GM18499 (cell line): ENCODE measurements at regions not wholly inside any gene's neighbourhood (a gene's known extent, or its start where the extent isn't known, plus 50 kb on each side); places are given as distances from the start of the nearest gene placed in this dataset.

ENCODE experiments used
- ATAC-seq: cut with Tn5 transposase; IDR thresholded peaks from one replicate; pipeline ENCODE4 v1.9.1; 2021; ENCODE audit warnings: moderate number of reproducible peaks; ENCODE audit not compliant: insufficient read depth, unreplicated experiment

DNA sequence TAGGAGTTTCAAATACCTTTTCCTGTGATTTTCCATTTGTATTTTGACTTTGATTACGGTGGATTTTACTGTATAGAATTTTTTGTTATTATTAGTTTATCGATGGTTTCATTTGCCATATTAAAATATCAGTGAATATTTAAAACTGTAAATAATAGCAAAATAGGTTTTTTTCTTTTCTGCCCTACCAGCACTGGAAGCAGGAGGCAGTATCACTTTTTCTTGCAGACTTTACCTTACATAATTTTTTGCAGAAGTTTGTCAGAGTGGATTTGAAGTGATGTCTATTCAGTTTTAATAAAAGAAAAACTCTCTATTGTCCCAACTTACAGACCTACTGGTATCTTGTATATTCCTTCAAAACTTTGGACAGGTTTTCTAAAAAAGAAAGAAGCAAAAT is 213.6 kb downstream of the CENPF start:
- ATAC-seq = no peak

DNA sequence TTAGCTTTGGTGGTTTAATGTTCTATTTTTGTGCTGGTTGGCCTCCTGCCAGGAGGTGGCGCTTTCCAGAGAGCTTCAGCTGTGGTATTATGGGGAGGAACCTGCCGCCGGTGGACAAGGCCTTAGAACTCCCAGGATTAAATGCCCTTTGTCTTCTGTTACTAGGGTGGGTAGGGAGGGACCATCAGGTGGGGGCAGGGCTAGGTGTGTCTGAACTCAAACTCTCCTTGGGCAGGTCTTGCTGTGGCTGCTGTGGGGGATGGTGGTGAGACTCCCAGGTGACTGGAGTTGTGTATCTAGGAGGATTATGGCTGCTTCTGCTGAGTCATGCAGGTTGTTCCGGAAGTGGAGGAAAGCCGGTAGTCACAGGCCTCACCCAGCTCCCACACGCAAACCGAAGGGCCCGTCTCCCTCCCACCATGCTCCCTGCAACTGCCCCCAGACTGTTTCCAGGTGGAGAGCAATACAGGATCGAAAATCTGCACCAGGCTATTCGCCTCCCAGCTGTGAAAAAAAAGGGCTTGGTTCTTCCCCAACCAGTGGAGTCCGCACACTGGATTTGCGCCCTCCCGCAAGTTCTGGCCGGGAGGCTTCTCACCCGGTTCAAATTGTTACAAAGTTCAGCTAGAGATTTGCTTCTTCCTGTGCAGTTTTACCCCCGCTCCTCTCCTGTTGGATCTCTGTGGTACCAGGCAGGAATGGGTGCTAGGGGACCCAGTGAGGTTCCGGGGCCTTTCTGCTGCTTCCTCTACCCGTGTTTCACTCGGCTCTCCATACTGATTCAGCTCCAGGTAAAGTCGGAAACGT is 220.5 kb downstream of the CENPF start:
- ATAC-seq = no peak

DNA sequence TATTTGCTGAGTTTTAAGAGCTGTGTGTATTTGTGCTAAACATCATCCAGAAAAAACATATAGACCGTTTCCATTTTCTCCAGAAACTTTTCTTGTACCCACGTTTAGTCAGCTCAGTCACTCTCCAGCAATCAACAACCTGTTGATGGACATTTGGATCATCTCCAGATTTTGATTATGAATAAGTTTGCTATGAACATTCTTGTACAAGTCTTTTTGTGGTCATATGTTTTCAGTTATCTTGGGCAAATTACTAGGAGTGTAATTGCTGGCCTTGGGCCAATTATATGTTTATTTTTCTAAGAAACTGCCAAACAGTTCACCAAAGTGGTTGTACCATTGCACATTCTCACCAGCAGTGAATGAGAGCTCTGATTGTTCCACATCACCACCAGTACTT is 221.8 kb downstream of the CENPF start:
- ATAC-seq = no peak

DNA sequence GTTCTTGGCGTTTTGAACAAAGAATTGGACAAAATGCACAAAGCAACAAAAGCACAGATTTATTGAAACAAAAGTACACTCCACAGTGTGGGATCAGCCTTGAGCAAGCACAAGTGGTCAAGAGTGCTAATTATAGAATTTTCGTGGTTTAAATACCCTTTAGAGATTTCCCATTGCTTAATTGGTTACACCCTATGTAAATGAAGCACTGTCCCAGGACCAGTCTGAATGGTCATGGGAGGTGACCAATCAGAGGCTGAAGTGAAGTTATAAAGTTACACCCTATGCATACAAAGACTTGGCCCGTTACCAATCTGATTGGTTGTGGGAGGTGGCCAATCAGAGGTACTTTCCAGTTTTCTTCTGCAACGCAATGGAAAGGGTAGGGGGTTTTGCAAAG is 223.6 kb downstream of the CENPF start:
- no peak for ATAC-seq

DNA sequence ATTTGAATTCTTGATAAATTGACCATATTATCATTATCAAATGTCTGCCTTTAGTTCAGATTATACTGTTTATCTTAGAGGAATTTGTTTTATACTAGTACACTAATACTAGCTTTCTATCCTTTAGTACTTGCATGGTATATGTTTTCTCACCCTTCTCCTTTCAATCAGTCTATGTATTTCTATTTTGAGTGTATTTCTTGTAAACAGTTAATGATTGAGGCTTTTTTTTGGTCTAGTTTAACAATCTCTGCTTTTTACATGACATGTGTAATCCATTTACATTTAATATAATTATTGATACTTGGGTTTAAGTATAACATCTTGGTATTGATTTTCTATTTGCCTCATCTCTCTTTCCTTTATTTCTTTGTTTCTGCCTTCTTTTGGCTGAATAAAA is 224.9 kb downstream of the CENPF start:
- ATAC-seq = no peak

DNA sequence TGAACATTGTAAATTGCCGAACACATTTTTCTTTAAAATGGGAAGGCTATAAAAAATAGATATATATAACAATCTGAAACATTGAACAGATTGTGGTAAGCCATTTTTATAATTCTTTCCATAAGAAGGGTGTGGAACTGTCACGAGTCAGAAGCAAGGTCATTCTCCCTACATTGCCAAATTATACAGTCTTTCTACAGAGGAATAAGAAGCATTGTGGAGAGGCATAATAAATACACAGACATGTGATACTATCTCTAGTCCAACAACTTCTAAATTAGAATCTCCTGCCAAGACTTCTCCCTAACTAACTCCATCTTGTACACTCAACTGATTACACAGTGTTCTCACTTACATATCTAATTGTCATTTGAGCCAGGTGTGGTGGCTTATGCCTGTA is 227.9 kb downstream of the CENPF start:
- ATAC-seq = no peak

DNA sequence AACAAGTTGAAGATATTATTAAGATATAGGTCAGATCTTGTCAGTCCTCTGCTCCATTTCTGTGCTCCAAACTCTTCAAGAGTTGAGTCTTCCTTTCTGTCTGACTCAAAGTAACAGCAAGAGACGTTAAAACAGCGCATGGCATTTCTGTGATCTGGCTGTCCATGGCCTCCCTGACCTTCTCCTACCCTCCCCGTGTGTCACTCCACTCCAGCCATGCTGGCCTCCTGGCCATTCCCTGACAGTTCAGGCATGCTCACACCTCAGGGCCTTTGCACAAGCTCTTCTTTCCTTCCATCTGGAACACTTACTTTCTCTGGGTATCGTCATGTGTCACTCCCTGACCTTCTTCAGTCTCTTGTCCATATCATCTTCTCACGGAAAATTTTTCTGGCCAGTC is 229.0 kb downstream of the CENPF start:
- ATAC-seq = no peak

DNA sequence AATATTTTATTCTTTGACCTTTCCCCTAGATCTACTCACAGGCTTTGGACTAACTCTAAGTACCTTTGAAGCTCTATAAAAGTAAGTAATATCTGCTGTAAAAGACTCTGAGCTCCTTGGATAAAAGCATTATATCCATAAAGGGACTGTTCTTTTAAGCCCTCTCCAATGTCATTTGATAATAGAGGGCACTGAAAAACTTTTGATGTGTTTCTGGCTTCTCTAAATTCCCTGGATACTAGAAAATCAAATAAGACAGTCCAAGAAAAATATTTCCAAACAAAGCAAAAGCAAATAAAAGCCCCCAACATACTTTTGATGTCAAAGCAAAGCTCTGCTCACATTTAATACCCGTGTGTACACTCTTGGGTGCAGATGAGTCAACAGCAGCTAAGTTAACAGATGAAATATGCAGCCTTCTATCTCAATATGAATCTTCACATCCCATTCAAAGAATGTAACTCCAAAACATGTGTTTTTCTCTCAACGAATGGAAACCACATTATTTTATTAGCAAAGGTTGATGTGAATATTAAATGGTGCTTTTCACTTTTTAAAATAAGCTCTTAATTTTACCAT is 230.3 kb downstream of the CENPF start:
- no peak for ATAC-seq

DNA sequence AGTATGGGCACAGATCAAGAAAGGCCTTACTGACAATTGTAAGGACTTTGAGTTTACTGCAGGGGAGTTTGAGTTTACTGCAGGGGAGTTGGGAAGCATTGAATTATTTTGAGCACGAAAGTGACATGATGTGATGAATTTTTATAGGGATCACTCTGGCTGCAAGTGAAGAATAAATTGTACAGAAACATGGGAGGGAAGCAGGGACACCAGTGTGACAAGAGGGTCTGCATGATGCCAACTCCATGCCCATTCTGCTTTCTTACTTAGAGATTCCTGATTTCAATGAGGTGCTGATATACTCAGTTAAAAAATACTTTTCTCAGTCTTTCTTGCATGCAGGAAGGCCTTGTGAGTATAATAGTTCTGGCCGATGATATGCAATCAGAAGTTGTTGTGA is 234.4 kb downstream of the CENPF start:
- no peak for ATAC-seq

DNA sequence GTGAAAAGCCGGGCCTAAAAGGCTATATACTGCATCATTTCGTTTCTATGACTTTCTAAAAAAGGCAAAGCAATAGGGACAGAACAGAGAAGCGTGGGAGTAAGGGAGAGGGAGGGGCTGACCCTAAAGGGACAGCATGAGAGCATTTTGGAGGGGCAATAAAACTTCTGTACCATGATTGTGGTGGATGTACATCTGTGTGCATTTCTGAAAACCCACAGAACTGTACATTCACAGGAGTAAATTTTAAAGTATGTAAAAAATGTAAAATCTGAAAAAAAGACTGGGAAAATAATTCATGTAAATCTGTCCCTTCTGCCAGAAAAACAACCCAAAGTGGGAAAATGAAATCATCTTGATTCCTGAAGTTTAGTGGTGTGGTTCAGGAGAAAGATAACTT is 235.4 kb downstream of the CENPF start:
- ATAC-seq = no peak

DNA sequence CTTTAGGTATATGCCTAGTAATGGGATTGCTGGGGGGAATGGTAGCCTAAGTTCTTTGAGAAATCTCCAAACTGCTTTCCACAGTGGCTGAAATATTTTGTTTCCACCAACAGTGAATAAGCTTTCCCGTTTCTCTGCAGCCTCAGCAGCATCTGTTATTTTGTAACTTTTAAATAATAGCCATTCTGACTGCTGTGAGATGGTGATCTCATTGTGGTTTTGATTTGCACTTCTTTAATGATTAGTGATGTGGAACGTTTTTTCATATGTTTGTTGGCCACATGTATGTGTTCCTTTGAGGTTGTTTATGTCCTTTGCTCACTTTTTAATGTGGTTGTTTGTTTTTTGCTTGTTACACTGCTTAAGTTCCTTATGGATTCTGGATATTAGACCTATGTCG is 237.4 kb downstream of the CENPF start:
- no peak for ATAC-seq

DNA sequence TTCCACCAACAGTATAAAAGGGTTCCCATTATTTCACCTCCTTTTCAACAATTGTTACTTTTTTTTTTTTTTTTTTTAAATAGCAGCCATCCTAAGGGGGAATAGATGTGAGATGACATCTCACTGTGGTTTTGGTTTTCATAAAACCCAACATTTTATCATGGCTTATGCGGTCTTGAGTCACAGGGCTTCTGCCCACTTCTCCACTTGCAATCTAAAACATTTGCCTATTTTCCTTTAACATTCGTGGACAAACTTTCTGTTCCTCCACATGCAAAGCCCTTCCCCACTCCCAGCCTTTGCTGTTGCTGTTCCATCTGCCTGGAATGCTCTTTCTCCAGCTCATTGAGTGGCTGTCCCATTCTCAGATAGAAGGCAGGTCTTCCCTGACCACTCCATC is 239.7 kb upstream of the KCNK2 start:
- no peak for ATAC-seq

DNA sequence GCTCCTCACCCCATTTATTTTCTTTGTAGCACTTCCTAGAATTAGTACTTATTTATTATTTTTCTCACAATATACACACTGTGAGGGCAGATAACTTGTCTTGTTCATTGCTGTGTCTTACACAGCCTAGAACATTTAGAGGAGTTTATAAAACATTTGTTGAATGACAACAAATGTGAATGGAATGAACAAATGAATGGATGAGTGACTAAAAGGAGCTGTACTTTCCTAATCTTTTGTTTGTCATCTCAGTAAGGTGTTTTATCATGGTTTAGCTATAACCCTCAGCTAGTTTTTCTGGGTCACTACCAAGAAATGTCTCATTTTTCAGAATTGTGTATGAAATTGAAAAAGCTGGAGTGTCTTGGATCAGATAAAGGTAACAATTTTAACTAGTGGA is 239.3 kb upstream of the KCNK2 start:
- no peak for ATAC-seq

DNA sequence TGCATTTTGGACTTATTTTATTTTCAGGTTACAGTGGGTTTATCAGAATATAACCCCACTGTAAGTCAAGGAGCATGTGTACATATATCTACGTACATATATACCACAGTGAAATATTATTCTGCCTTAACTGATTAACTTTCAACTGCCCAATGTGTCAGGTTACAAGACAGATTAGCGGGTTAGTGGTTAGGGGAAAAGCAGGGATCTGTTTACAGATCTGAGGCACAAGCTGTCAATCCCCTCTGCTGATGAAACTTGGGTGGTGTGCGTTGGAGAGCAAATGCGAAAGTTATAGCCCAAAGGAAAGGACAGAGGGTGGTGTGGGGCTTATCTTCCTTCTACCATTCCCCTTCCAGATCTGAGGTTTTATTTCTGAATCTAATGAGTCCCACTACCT is 238.2 kb upstream of the KCNK2 start:
- no peak for ATAC-seq

DNA sequence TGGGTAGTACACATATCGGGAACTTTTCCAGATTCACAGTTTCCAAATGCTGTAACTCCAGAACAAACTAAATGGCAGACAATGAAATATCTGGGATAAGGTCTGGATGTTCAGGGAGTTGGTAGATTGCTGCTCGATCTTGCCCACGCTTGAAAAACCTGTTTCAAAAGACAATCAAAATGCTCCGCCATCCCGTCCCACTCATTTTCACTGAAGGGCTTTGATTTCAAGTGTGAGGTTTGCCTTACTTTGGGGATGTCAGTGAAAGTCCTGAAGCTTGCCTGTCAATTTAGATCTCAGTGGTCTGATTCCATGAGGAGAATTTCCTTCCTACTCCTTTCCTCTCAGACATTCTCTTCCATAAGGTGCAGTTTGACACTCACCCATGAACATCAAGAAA is 236.3 kb upstream of the KCNK2 start:
- no peak for ATAC-seq

DNA sequence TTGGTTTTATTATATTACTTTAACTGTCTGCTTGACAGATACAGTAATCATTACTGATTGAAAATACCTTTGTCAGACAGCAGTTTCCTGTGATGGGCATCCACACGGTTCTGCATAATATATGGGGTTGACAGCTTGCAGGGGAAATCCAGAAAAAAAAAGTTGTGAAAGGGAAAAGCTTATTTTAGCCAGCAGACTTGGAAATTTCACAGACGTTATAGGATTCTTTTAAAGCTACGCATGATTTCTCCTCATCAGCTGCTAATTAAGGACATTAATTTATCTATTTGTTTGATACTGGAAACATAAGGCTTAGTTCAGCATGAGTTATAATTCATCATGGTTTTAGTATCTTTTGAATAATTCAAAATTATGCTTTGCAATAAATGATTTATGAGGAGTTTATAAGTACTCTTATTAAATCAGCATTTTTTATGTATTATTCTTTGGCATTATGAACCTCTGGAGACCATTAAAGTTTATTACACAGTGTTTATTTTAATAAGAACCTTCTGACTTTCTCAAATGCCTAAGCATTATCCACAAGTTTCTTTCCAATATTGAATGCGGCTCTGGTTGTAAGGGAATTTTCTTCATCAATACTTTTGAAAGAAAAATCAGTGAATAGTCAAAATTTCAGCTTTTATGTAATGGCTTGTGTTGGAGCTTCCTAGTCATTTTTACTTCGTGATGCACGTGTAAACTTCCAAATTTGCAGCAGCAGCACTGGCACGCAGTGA is 235.3 kb upstream of the KCNK2 start:
- no peak for ATAC-seq

DNA sequence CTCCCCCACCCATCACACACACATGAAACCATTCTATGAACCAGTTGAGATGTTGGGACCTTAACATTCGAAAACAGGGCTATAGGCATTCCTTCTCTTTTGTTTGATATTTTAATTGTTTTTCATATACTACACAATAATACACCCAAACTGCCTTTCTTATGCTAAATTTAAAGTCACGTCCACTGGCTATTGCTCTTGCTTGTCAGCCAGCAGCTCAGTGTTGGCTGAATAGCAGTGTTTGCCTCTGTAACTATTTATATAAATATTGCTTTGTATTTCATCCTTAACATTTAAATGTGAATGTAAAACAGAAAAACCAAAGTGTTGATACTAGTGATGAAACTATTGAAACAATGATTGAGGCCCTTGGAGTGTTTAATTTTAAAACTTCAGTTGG is 234.4 kb upstream of the KCNK2 start:
- no peak for ATAC-seq

DNA sequence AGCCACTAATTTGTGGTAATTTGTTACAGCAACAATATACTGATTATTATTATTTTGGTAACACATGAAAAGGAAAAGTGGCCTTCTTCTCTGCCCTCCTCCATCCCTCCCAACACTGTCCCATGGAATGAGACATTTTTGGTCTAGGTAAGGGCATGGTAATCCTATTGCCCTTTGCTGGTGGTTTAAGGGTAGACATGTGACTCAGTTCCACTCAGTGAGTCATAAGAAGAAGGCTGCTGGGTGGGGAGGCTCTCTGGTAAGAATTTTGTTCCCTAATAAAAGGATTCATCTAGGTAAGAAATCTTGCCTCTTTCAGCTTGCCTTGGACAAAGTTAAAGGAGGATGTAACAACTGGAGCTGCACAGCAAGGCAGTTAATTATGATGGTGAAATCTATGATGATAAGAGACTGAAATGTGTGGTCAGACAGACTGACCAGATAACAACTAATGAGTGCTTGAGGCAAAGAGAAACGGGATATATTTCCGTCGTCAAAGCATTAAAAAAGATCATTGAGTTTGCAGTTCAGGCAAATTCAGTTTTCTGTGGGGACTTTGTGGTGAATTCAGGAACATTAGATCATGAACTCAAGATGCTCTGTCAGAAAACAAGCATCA is 232.0 kb upstream of the KCNK2 start:
- no peak for ATAC-seq

DNA sequence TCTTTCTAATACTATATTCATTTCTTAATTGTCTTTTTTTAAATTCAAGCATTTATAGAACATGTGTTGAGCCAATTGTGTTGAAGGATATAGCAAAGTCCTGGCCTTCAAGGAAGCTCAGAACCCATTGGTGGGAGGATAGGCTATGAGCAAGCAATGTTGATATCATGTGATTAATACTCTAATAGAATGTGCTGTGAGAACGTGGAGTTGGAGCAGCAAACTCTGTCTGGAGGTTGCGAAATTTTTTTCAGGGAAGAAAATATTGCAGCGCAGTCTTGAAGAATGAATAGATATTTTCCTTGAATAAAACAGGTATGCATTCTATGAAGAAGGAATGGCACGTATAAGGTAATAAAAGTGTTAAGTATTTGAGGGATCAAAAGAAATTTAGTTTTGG is 229.2 kb upstream of the KCNK2 start:
- no peak for ATAC-seq

DNA sequence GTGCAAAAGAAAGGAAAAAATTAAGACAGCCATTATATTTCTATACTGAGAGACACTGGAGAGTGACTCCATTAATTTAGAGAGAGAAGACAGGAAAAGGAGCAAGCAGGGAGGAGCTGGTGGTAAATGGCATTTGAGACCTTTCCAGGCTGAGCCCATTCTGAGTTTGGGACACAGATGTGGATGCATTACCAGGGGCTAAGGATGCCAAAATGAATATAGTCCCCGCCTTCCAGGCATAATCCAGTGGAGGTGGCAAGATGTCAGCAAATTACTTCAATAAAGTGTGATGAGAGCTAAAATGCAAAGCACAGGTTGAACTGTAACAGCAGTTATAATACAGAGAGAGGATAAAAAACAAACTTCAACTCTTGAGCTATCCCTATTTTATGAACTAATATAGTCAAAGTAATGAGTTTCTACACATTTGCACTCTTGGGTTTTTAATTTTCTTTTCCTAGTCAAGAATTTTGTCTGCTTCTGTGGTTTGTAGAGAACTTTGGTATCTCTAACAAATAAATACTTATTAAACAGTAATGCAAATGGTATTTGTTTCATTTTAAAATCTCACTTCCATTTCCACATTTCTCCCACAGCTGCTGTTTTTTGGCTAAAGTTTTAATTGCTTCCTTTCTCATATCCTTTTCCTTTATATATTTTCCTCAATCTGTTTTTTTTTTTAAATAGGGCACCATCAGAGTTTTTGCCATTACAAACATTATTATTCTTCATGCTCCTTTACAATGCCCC is 228.2 kb upstream of the KCNK2 start:
- no peak for ATAC-seq

DNA sequence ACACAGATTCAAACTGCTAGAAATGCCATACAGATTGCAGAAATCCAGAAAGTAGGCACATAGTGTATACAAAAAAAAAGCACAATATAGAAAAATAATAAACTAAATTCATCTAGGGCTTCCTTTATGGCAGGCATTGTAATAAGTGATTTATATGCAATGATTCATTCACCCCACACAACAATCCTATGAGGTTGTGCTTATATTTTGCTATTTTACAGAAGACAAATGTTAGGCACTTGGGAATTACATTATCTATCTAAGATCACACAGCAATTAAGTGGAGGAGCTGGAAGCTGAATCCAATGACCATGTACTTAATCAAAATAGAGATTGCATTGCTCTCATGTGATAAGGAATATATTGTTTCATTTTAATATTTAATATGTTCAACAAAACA is 225.7 kb upstream of the KCNK2 start:
- no peak for ATAC-seq
